ENCODE measurements at regions not wholly inside any gene's neighbourhood (a gene's known extent, or its start where the extent isn't known, plus 50 kb on each side); places are given as distances from the start of the nearest gene placed in this dataset.
A peak's percentile ranks its signal among the peaks of the same experiment; 100 is the strongest.

- peak in 1 of 6 donors; percentile 74 for DNase-seq (ENCODE audit: low read depth in 4 of 6, low spot score in 6 of 6)
- Histone ChIP-seq H3K4me3 (ENCODE audit: low read depth, low read length) (no peak overlapping the region), H3K4me1 (ENCODE audit: control insufficient read depth, insufficient read depth, low read length) (no peaks in the 10 kb centered on the region), H3K27me3 (ENCODE audit: control insufficient read depth, insufficient read depth, low read length) (no peaks in the 10 kb centered on the region), H3K9me3 (ENCODE audit: control insufficient read depth, insufficient read depth, low read length) (no peaks in the 10 kb centered on the region), H3K36me3 (ENCODE audit: control insufficient read depth, insufficient read depth, low read length) (no peaks in the 10 kb centered on the region), H3K27ac (ENCODE audit: low read depth, low read length) (no peak overlapping the region)
- no CpG with 5 or more reads among the region's 6 CpGs for WGBS (ENCODE audit: insufficient coverage)
Measured at GRCh38 chr16:7044331-7044730, 288.3 kb upstream of the RBFOX1 start.

- Histone ChIP-seq H3K27ac (ENCODE audit: low read depth, low read length) (no peak overlapping the region), H3K4me1 (ENCODE audit: control insufficient read depth, insufficient read depth, low read length) (no peaks in the 10 kb centered on the region), H3K36me3 (ENCODE audit: control insufficient read depth, insufficient read depth, low read length) (no peaks in the 10 kb centered on the region), H3K4me3 (ENCODE audit: low read depth, low read length) (no peak overlapping the region), H3K9me3 (ENCODE audit: control insufficient read depth, insufficient read depth, low read length) (no peaks in the 10 kb centered on the region), H3K27me3 (ENCODE audit: control insufficient read depth, insufficient read depth, low read length) (no peaks in the 10 kb centered on the region)
- WGBS (ENCODE audit: insufficient coverage) = 50% methylated on average over 4 of the region's 4 CpGs
- DNase-seq (ENCODE audit: low read depth in 4 of 6, low spot score in 6 of 6) = peak in 1 of 6 donors; percentile 43
Measured at GRCh38 chr16:7038475-7038874, 294.2 kb upstream of the RBFOX1 start.

- WGBS (ENCODE audit: insufficient coverage) = no CpG with 5 or more reads among the region's 4 CpGs
- no peaks in the 10 kb centered on the region for H3K27me3 ChIP-seq (ENCODE audit: control insufficient read depth, insufficient read depth, low read length)
- H3K36me3 ChIP-seq (ENCODE audit: control insufficient read depth, insufficient read depth, low read length) = no peaks in the 10 kb centered on the region
- H3K4me3 ChIP-seq (ENCODE audit: low read depth, low read length) = no peak overlapping the region
- no peaks in the 10 kb centered on the region for H3K4me1 ChIP-seq (ENCODE audit: control insufficient read depth, insufficient read depth, low read length)
- no peaks in the 10 kb centered on the region for H3K9me3 ChIP-seq (ENCODE audit: control insufficient read depth, insufficient read depth, low read length)
- DNase-seq (ENCODE audit: low read depth in 4 of 6, low spot score in 6 of 6) = no peak
- no peak overlapping the region for H3K27ac ChIP-seq (ENCODE audit: low read depth, low read length)
Measured at GRCh38 chr16:7037495-7037894, 295.1 kb upstream of the RBFOX1 start.

GRCh38 chr16:7031031-7031430, 301.6 kb upstream of the RBFOX1 start:
- Histone ChIP-seq H3K4me1 (ENCODE audit: control insufficient read depth, insufficient read depth, low read length) (peaks cover 7% of the 10 kb centered on the region), H3K27ac (ENCODE audit: low read depth, low read length) (no peak overlapping the region), H3K36me3 (ENCODE audit: control insufficient read depth, insufficient read depth, low read length) (no peaks in the 10 kb centered on the region), H3K4me3 (ENCODE audit: low read depth, low read length) (no peak overlapping the region), H3K27me3 (ENCODE audit: control insufficient read depth, insufficient read depth, low read length) (no peaks in the 10 kb centered on the region), H3K9me3 (ENCODE audit: control insufficient read depth, insufficient read depth, low read length) (no peaks in the 10 kb centered on the region)
- 100% methylated on average over 1 of the region's 2 CpGs for WGBS (ENCODE audit: insufficient coverage)
- DNase-seq (ENCODE audit: low read depth in 4 of 6, low spot score in 6 of 6) = no peak

- Histone ChIP-seq H3K27me3 (ENCODE audit: control insufficient read depth, insufficient read depth, low read length) (no peaks in the 10 kb centered on the region), H3K27ac (ENCODE audit: low read depth, low read length) (no peak overlapping the region), H3K4me3 (ENCODE audit: low read depth, low read length) (no peak overlapping the region), H3K36me3 (ENCODE audit: control insufficient read depth, insufficient read depth, low read length) (no peaks in the 10 kb centered on the region), H3K9me3 (ENCODE audit: control insufficient read depth, insufficient read depth, low read length) (no peaks in the 10 kb centered on the region), H3K4me1 (ENCODE audit: control insufficient read depth, insufficient read depth, low read length) (peaks cover 15% of the 10 kb centered on the region)
- peak in 2 of 6 donors; percentile 39 to 67 for DNase-seq (ENCODE audit: low read depth in 4 of 6, low spot score in 6 of 6)
Measured at GRCh38 chr16:7027401-7027800, 305.2 kb upstream of the RBFOX1 start.

- WGBS (ENCODE audit: insufficient coverage) = 54% methylated on average over 4 of the region's 6 CpGs
- Histone ChIP-seq H3K27ac (ENCODE audit: low read depth, low read length) (no peak overlapping the region), H3K27me3 (ENCODE audit: control insufficient read depth, insufficient read depth, low read length) (no peaks in the 10 kb centered on the region), H3K4me3 (ENCODE audit: low read depth, low read length) (no peak overlapping the region), H3K9me3 (ENCODE audit: control insufficient read depth, insufficient read depth, low read length) (no peaks in the 10 kb centered on the region), H3K4me1 (ENCODE audit: control insufficient read depth, insufficient read depth, low read length) (peaks cover 15% of the 10 kb centered on the region), H3K36me3 (ENCODE audit: control insufficient read depth, insufficient read depth, low read length) (no peaks in the 10 kb centered on the region)
- DNase-seq (ENCODE audit: low read depth in 4 of 6, low spot score in 6 of 6) = no peak
Measured at GRCh38 chr16:7026639-7027038, 306.0 kb upstream of the RBFOX1 start.

GRCh38 chr16:7025616-7026190, 306.9 kb upstream of the RBFOX1 start:
- H3K4me3 ChIP-seq (ENCODE audit: low read depth, low read length) = no peak overlapping the region
- 34% methylated on average over 7 of the region's 7 CpGs for WGBS (ENCODE audit: insufficient coverage)
- DNase-seq (ENCODE audit: low read depth in 4 of 6, low spot score in 6 of 6) = peak; percentile 43 to 97 (median 68)
- no peaks in the 10 kb centered on the region for H3K9me3 ChIP-seq (ENCODE audit: control insufficient read depth, insufficient read depth, low read length)
- no peak overlapping the region for H3K27ac ChIP-seq (ENCODE audit: low read depth, low read length)
- H3K27me3 ChIP-seq (ENCODE audit: control insufficient read depth, insufficient read depth, low read length) = no peaks in the 10 kb centered on the region
- peaks cover 15% of the 10 kb centered on the region for H3K4me1 ChIP-seq (ENCODE audit: control insufficient read depth, insufficient read depth, low read length)
- H3K36me3 ChIP-seq (ENCODE audit: control insufficient read depth, insufficient read depth, low read length) = no peaks in the 10 kb centered on the region

- no peaks in the 10 kb centered on the region for H3K9me3 ChIP-seq (ENCODE audit: control insufficient read depth, insufficient read depth, low read length)
- 100% methylated on average over 2 of the region's 2 CpGs for WGBS (ENCODE audit: insufficient coverage)
- no peak overlapping the region for H3K27ac ChIP-seq (ENCODE audit: low read depth, low read length)
- H3K36me3 ChIP-seq (ENCODE audit: control insufficient read depth, insufficient read depth, low read length) = no peaks in the 10 kb centered on the region
- DNase-seq (ENCODE audit: low read depth in 4 of 6, low spot score in 6 of 6) = no peak
- H3K27me3 ChIP-seq (ENCODE audit: control insufficient read depth, insufficient read depth, low read length) = no peaks in the 10 kb centered on the region
- peaks cover 13% of the 10 kb centered on the region for H3K4me1 ChIP-seq (ENCODE audit: control insufficient read depth, insufficient read depth, low read length)
- no peak overlapping the region for H3K4me3 ChIP-seq (ENCODE audit: low read depth, low read length)
Measured at GRCh38 chr16:7021653-7022275, 310.9 kb upstream of the RBFOX1 start.

- Histone ChIP-seq H3K27me3 (ENCODE audit: control insufficient read depth, insufficient read depth, low read length) (no peaks in the 10 kb centered on the region), H3K36me3 (ENCODE audit: control insufficient read depth, insufficient read depth, low read length) (no peaks in the 10 kb centered on the region), H3K9me3 (ENCODE audit: control insufficient read depth, insufficient read depth, low read length) (no peaks in the 10 kb centered on the region), H3K27ac (ENCODE audit: low read depth, low read length) (no peak overlapping the region), H3K4me1 (ENCODE audit: control insufficient read depth, insufficient read depth, low read length) (no peaks in the 10 kb centered on the region), H3K4me3 (ENCODE audit: low read depth, low read length) (no peak overlapping the region)
- DNase-seq (ENCODE audit: low read depth in 4 of 6, low spot score in 6 of 6) = peak in 2 of 6 donors; percentile 81 to 85
- 63% methylated on average over 12 of the region's 15 CpGs for WGBS (ENCODE audit: insufficient coverage)
Measured at GRCh38 chr16:7017006-7017662, 315.5 kb upstream of the RBFOX1 start.

- Histone ChIP-seq H3K9me3 (ENCODE audit: control insufficient read depth, insufficient read depth, low read length) (no peaks in the 10 kb centered on the region), H3K36me3 (ENCODE audit: control insufficient read depth, insufficient read depth, low read length) (no peaks in the 10 kb centered on the region), H3K4me3 (ENCODE audit: low read depth, low read length) (no peak overlapping the region), H3K27me3 (ENCODE audit: control insufficient read depth, insufficient read depth, low read length) (no peaks in the 10 kb centered on the region), H3K27ac (ENCODE audit: low read depth, low read length) (no peak overlapping the region), H3K4me1 (ENCODE audit: control insufficient read depth, insufficient read depth, low read length) (no peaks in the 10 kb centered on the region)
- WGBS (ENCODE audit: insufficient coverage) = 91% methylated on average over 5 of the region's 6 CpGs
- no peak for DNase-seq (ENCODE audit: low read depth in 4 of 6, low spot score in 6 of 6)
Measured at GRCh38 chr16:7014756-7015155, 317.9 kb upstream of the RBFOX1 start.
